GM19025 (cell line): ENCODE measurements at regions not wholly inside any gene's neighbourhood (a gene's known extent, or its start where the extent isn't known, plus 50 kb on each side); places are given as distances from the start of the nearest gene placed in this dataset.

Source experiments
- ATAC-seq: cut with Tn5 transposase; IDR thresholded peaks from one replicate; pipeline ENCODE4 v1.9.1; 2021; ENCODE audit warnings: mild to moderate bottlenecking, low read depth, moderate library complexity; ENCODE audit not compliant: unreplicated experiment

- no peak for ATAC-seq
Measured at GRCh38 chr5:67506241-67506640, 309.6 kb upstream of the CD180 start.

DNA sequence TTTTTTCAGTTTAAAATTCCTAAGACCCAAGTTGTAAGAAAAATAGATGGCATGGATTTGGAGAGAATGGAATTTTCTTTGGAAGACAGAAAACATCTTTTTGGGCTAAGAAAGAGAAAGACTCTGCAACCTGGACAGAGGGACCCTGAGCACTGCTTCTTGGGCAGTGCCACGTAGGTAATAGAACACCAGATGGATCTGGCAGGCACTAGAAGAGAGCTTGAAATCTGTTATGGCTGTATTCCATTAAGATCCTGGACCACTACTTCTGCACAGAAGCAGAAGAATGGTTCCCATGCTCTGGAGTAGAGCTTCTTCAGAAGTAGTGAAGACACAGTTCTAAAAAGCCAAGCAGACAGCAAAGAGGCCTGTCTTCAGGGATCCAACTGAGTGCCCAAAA lies 306.4 kb upstream of the CD180 start:
- ATAC-seq: no peak

- ATAC-seq: no peak
Measured at GRCh38 chr5:67496051-67496450, 299.5 kb upstream of the CD180 start.

DNA sequence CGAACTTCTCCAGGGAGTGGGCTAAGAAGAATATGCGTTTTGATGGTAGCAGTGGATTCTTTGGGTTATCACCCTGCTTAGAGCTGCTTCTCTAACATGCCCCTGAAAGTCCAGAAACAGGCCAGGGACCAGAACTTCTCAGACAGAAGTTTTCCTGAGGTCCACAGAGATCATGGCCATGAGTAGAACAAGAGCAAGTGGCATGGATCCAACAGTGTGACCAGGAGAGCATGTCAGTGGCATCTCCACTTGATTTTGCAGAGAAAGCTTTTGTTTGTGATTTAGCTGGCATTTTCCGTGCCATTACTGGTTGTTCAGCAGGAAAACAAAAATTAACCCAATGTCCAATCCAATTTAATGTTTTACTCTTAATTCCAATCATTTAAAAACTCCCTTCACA lies 298.5 kb upstream of the CD180 start:
- no peak for ATAC-seq

GRCh38 chr5:67494186-67494855 lies 297.7 kb upstream of the CD180 start:
- no peak for ATAC-seq

GRCh38 chr5:67493676-67494075 lies 297.1 kb upstream of the CD180 start:
- ATAC-seq: no peak

DNA sequence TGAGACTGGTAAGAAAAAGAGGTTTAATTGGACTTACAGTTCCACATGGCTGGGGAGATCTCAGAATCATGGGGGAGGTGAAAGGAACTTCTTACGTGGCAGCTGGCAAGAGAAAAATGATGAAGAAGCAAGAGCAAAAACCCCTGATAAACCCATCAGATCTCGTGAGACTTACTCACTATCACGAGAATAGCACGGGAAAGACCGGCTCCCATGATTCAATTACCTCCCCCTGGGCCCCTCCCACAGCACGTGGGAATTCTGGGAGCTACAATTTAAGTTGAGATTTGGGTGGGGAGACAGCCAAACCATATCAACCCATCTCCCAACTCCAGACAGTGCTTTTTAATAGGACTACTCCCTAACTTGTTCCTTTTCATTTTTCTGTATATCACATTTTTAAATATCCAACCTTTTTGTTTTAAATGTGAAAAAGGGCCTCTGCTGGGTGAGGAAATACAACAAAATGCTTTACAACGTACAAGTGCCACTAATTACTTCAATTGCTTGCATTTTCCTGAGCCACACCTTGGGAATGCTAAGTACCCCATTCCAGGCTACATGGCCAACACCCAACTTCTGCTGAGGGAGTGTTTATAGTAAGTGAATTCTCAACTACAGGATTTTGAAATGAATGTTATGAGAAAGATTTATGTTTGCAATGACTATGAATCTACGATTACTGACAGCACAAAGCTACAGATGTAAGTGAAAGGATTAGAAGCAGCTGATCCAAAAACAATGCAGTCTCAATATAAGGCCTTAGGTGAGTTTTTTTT lies 294.1 kb upstream of the CD180 start:
- no peak for ATAC-seq

DNA sequence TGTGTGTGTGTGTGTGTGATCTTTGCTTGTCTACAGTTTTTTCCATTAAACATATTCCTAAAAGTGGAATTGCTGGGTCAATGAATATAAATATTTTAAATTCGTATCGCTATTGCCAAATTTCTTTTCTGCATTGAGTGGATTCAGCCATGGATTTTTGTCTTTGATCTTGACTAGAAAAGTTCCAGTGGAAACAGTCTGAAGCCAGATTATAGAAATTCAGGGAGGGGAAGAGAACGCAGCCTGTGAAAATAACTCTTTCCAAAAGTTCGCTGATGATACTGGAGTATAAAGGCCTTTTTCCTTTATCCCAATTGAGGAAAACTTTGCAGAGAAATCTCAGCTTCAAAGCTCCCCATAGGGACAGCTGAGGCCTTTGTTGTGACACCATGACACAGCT lies 292.3 kb upstream of the CD180 start:
- no peak for ATAC-seq

- no peak for ATAC-seq
Measured at GRCh38 chr5:67487862-67488261, 291.3 kb upstream of the CD180 start.

DNA sequence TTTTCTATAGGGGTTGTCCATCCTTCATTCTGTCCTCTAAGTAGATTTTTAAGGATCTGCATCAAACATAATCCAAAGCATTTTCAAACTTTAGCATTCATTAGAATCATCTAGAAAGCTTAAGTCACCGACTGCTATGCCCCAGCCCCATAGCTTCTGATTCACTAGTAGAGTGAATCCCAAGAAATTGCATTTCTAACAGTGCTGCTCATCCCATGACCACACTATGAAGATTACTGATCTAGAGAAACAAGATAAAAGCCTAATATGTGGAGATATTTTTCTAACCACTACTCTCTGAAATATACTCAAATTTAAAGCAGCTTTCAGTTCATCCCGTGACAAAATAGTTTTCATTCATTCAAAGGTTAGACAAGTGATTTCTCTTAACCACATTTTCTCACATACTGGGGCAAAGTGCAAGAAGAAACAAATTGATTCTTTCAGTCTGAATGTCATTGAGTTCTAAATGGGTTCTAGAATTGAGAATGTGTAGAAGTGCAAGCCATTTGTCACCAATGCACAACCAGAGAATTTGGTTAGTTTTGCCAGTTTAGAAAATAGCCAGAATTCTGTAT lies 286.9 kb upstream of the CD180 start:
- ATAC-seq: no peak

DNA sequence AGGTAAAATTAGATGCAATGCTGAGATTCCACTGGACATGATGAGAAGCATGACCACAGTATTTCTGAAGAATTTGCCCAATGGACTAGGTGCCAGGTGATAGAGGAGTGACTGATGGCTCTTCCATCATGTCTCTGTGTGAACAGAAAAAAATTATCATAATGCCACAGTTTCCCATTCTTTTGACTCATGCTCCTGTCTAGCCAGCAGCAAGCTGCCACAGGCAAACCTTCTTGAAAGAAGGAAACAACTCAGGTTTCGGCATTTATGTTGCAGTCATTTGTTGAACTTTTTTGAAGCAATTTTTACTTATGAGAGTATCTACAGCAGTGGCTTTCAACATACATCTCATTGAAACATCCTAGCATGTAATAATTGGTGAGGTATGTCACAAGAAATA lies 284.8 kb upstream of the CD180 start:
- ATAC-seq: no peak

- ATAC-seq: no peak
Measured at GRCh38 chr5:67478337-67478736, 281.7 kb upstream of the CD180 start.

- no peak for ATAC-seq
Measured at GRCh38 chr5:67476995-67477394, 280.4 kb upstream of the CD180 start.

GRCh38 chr5:67476531-67476930 lies 279.9 kb upstream of the CD180 start:
- no peak for ATAC-seq

GRCh38 chr5:67475489-67475888 lies 278.9 kb upstream of the CD180 start:
- ATAC-seq: no peak

GRCh38 chr5:67474597-67475238 lies 278.1 kb upstream of the CD180 start:
- ATAC-seq: no peak

DNA sequence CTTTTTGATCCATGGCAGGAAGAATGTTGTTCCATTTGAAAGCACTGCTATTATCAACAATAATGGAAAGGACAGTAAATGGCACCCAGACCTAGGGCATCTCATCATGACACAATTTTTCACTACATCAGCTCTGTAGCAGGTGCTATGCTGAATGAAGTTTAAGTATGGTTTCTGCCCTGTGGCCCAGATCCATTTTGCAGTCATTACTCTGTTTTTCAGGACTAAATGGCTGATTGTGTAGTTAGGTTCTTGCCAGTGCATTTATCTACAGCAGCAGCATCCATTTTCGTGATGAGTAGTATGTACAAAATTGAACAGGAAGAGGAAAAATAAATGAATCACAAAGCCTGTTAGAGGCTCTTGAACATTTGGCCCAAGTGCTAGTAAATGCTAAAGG lies 270.5 kb upstream of the CD180 start:
- ATAC-seq: no peak

- no peak for ATAC-seq
Measured at GRCh38 chr5:67465537-67466207, 269.1 kb upstream of the CD180 start.

DNA sequence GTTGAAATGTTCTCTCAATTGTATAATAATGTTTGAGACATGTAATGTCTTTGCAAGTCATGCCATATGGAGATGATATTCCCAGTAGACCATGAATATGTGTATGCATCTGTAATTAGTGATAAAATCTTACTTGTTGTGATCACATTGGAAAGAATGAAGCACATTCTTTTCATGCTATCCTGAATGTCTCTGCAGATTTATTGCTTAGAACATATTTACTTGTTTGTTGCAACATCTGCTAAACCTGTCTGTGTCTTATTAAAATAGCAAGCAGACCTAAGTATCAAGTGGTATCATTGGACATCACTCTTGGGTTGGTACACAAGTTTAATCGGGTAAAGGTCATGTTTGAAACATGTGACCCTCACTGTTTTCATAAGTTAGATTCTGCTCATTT lies 265.5 kb upstream of the CD180 start:
- ATAC-seq: no peak

DNA sequence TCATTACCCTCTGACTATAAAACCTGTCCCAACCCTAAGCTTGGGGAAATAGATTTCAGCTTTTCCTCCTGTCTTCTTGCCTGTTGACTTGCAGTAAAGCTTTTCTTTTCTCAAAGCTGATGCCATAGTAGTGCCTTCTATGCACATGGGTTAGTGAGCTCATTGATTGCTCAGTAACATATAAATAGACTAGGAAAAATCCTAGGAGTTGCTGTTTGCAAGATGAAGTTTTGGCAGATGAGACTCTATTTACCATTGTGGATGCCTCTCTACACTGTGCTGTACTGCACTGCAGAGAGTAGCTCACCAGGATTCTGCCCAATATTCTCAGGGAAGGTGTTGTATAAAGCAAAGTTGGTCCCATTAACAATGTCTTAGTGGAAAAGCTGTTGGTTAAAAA lies 262.7 kb upstream of the CD180 start:
- ATAC-seq: no peak

DNA sequence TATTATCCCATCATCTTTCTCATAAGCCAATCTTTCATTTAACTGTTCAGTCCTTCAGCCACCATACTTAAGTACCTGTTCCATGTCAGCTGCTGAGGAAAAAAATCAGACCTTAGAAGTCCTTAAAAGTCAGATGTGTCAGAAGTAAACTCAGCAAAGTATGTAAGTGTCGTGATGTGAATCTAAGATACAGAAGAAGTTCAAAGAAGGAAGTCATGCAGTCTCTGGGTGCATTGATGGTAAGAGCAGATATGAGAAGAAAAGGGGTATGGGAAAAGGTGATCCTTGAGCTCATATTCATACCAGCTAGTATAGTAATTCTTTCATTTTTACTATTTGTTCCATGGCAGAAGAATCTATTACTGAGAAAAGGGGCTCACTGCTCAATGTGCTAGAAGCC lies 259.4 kb upstream of the CD180 start:
- no peak for ATAC-seq
